Epithelial cell of esophagus (primary cell): ENCODE measurements at regions not wholly inside any gene's neighbourhood (a gene's known extent, or its start where the extent isn't known, plus 50 kb on each side); places are given as distances from the start of the nearest gene placed in this dataset.

Experiments used
- DNase-seq: peaks from one replicate; pipeline ENCODE4 v3.0.0; 2010; ENCODE audit warnings: low read depth
- H3K4me3 ChIP-seq: 2 replicates; pipeline ENCODE4 v1.5.1; 2011; ENCODE audit warnings: mild to moderate bottlenecking, low read length, control low read depth
- CTCF ChIP-seq: IDR thresholded peaks from 2 replicates; pipeline ENCODE4 v1.5.1; 2011; ENCODE audit warnings: low read depth, mild to moderate bottlenecking, low read length, control low read depth, inconsistent platforms; ENCODE audit not compliant: insufficient read depth; ENCODE audit errors: missing control alignments

DNA sequence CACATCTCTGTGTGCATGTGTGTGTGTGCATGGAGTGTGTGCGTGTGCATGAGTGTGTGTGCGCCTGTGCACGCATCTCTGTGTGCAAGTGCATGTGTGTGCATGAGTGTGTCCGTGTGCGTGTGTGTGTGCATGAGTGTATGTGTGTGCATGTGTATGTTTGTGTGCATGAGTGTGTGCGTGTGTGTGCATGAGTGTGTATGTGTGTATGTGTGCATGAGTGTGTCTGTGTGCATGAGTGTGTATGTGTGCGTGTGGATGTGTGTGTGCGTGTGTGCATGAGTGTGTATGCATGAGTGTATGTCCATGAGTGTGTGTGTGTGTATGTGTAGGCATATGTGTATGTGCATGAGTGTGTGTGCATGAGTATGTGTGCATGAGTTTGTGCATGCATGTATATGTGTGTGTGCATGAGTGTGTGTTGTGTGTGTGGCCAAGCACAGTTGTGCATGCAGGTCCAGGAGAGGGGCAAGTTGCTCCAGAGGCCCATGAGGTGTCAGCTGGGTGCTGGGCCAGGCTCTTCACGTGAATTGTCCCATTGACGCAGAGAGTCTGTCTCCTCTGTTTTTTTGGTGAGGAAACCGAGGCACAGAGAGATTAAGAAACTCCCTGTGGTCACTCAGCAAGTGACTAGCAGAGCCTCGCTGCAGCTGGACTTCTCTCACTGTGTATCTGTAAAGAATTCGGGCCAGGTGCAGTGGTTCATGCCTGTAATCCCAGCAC, 75.5 kb downstream of the ASB1 start:
- TF ChIP-seq CTCF = no peak
- DNase-seq = no peak
- H3K4me3 ChIP-seq = no peak overlapping the region

DNA sequence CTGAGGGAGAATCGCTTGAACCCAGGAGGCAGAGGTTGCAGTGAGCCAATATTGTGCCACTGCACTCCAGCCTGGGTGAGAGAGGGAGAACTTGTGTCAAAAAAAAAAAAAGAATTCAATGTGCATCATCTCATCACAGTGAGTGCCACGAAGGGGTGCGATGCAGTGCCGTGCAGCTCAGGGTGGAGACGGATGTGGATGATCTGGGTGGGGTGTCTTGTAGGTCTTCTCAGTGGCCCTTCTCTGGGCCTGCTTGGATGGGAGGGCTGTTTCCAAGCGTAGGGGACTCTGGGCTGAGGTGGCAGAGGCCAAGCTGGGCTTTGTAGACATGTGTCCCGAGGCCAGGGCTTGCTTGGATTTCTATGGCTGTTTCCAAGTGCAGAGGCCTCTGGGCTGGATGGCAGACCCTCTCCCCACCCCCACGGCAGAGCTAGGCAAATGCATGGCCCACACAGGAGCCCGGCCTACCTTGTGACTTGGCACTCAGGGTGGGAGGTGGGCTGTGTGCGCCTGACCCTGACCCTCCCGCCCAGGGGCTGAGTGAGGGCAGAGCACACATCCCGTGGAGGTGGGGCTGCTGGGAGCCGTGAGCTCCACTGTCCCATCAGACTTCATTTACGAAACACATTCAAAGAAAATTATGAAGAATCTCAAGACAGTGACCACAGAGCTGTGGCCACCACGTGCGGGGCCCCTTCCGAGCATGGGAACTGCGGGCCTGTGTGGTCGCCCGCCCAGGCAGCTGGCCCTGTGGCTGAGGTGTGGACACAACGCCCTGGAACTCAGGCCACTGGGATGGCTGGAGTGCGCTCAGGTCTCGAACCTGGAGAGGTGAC, 76.4 kb downstream of the ASB1 start:
- no peak overlapping the region for H3K4me3 ChIP-seq
- no peak for TF ChIP-seq CTCF

GRCh38 chr2:238504181-238504931, 77.6 kb downstream of the ASB1 start:
- DNase-seq = no peak
- no peak for TF ChIP-seq CTCF
- H3K4me3 ChIP-seq = no peak overlapping the region

More for the DNA sequence above, 76.4 kb downstream of the ASB1 start:
- DNase-seq = no peak

GRCh38 chr2:238505119-238505891, 78.6 kb downstream of the ASB1 start:
- DNase-seq = no peak
- TF ChIP-seq CTCF = no peak
- no peak overlapping the region for H3K4me3 ChIP-seq

DNA sequence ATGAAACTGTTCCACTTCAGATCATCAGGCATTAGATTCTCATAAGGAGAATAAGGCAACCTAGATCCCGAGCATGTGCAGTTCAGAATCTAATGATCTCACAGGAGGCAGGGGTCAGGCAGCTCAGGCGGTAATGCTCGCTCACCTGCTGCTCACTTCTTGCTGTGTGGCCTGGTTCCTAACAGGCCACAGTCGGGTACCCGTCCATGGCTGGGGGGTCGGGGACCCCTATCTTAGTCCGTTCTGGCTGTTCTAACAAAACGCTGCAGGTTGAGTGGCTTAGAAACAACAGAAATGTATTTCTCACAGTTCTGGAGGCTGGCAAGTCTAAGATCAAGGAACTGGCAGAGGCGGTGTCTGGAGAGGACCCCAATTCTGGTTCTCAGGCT, 79.2 kb downstream of the ASB1 start:
- H3K4me3 ChIP-seq = no peak overlapping the region
- DNase-seq = no peak
- TF ChIP-seq CTCF = no peak

- no peak overlapping the region for H3K4me3 ChIP-seq
- TF ChIP-seq CTCF = no peak
- no peak for DNase-seq
Measured at GRCh38 chr2:238506371-238507068, 79.8 kb downstream of the ASB1 start.
